ENCODE measurements at regions not wholly inside any gene's neighbourhood (a gene's known extent, or its start where the extent isn't known, plus 50 kb on each side); places are given as distances from the start of the nearest gene placed in this dataset.
"Not testable (repeated sequence)": the region's sequence is repeated elsewhere in the genome, so short reads cannot be mapped to it uniquely, and the experiment has no call there.

GRCh38 chr10:45056806-45057205 is 56.1 kb downstream of the ZNF22 start:
- TF ChIP-seq CTCF, POLR2AphosphoS5, POLR2A, EP300 (IDR thresholded peaks at IDR 0.05): not testable (repeated sequence)

All from sigmoid colon (tissue), 4 donors.